MM.1S (cell line): ENCODE measurements at regions not wholly inside any gene's neighbourhood (a gene's known extent, or its start where the extent isn't known, plus 50 kb on each side); places are given as distances from the start of the nearest gene placed in this dataset.

Experiments
- EZH2 ChIP-seq: fragments of 300-600 bp; sonication (generic); optimal IDR thresholded peaks from 2 replicates; pipeline ENCODE3; 2017; ENCODE audit warnings: low read depth, mild to moderate bottlenecking, antibody characterized with exemption, low read length, mixed read lengths
- EZH2phosphoT487 ChIP-seq: fragments of 300-600 bp; sonication (generic); IDR thresholded peaks from 2 replicates; pipeline ENCODE4 v1.6.1; 2018; ENCODE audit warnings: antibody characterized with exemption, low read length
- TF ChIP-seq, protein P1 (sequence below): fragments of 300-600 bp; sonication (generic); IDR thresholded peaks from 2 replicates; pipeline ENCODE4 v1.5.1; 2016; ENCODE audit warnings: antibody characterized with exemption, low read length, mixed read lengths

DNA sequence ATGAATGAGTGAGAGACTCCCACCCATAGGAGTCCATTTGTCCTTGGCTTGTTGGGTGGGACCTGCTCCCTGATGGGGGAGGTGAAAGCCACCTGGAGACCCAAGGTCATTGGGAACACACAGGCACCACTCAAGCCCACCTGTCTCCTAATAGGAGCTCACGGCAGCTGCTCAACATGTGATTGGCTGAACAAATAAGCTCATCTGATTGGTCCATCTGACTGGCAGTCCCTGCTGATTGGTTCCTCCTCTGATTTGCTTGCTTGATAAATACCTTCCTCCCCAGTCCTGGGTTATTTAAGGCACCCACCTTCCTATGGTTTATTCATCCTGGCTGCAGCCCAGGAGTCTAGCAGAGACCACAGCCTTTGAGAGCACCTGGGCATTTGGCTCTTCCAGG, 502.9 kb downstream of the PTPRU start:
- TF ChIP-seq, protein P1, sequence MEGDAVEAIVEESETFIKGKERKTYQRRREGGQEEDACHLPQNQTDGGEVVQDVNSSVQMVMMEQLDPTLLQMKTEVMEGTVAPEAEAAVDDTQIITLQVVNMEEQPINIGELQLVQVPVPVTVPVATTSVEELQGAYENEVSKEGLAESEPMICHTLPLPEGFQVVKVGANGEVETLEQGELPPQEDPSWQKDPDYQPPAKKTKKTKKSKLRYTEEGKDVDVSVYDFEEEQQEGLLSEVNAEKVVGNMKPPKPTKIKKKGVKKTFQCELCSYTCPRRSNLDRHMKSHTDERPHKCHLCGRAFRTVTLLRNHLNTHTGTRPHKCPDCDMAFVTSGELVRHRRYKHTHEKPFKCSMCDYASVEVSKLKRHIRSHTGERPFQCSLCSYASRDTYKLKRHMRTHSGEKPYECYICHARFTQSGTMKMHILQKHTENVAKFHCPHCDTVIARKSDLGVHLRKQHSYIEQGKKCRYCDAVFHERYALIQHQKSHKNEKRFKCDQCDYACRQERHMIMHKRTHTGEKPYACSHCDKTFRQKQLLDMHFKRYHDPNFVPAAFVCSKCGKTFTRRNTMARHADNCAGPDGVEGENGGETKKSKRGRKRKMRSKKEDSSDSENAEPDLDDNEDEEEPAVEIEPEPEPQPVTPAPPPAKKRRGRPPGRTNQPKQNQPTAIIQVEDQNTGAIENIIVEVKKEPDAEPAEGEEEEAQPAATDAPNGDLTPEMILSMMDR, result no peak
- TF ChIP-seq EZH2phosphoT487 (no peak), EZH2 (no peak)
